B cell (primary cell): ENCODE measurements at regions not wholly inside any gene's neighbourhood (a gene's known extent, or its start where the extent isn't known, plus 50 kb on each side); places are given as distances from the start of the nearest gene placed in this dataset.

Source experiments
- CTCF ChIP-seq: fragments of 200-600 bp; IDR thresholded peaks from one replicate; pipeline ENCODE4 v1.8.0; 2022; ENCODE audit warnings: antibody characterized with exemption, mild to moderate bottlenecking
- EZH2 ChIP-seq: IDR thresholded peaks from 2 replicates; pipeline ENCODE4 v1.6.1; 2012; ENCODE audit warnings: borderline replicate concordance, low read depth, mild to moderate bottlenecking, moderate library complexity, low read length; ENCODE audit not compliant: insufficient read depth, poor library complexity, severe bottlenecking

- TF ChIP-seq CTCF (no peak), EZH2 (no peak)
These were observed 136.8 kb downstream of the QPCT start for GRCh38 chr2:37481244-37481643.
